ENCODE measurements at regions not wholly inside any gene's neighbourhood (a gene's known extent, or its start where the extent isn't known, plus 50 kb on each side); places are given as distances from the start of the nearest gene placed in this dataset.

- H3K27ac ChIP-seq (ENCODE audit: low read depth in 1 of 3, low read length in 2 of 3), result no peak overlapping the region
- no peaks in the 10 kb centered on the region for H3K4me1 ChIP-seq (ENCODE audit: control insufficient read depth in 3 of 3, insufficient read depth in 2 of 3, low read depth in 1 of 3, low read length in 2 of 3)
- 82 to 87% (median 86%) methylated on average over 12 of the region's 12 CpGs for WGBS, 3 donors
- H3K27me3 ChIP-seq (ENCODE audit: control insufficient read depth in 3 of 3, insufficient read depth in 3 of 3, low read length in 3 of 3), result no peaks in the 10 kb centered on the region
- H3K4me3 ChIP-seq (ENCODE audit: low read depth in 1 of 3, low read length in 3 of 3), result no peak overlapping the region
- no peaks in the 10 kb centered on the region for H3K36me3 ChIP-seq (ENCODE audit: control insufficient read depth in 3 of 3, insufficient read depth in 2 of 3, low read depth in 1 of 3, low read length in 3 of 3)
- FAIRE-seq (no peak), DNase-seq (no peak)
- H3K9me3 ChIP-seq (ENCODE audit: control insufficient read depth in 2 of 2, insufficient read depth in 1 of 2, low read depth in 1 of 2, low read length in 1 of 2), result no peaks in the 10 kb centered on the region
Measured at GRCh38 chr3:28844298-28845005, 436.4 kb upstream of the RBMS3 start.

GRCh38 chr3:28845006-28845324 lies 435.9 kb upstream of the RBMS3 start:
- Histone ChIP-seq H3K36me3 (ENCODE audit: control insufficient read depth in 3 of 3, insufficient read depth in 2 of 3, low read depth in 1 of 3, low read length in 3 of 3) (no peaks in the 10 kb centered on the region), H3K4me1 (ENCODE audit: control insufficient read depth in 3 of 3, insufficient read depth in 2 of 3, low read depth in 1 of 3, low read length in 2 of 3) (no peaks in the 10 kb centered on the region), H3K27me3 (ENCODE audit: control insufficient read depth in 3 of 3, insufficient read depth in 3 of 3, low read length in 3 of 3) (no peaks in the 10 kb centered on the region), H3K4me3 (ENCODE audit: low read depth in 1 of 3, low read length in 3 of 3) (no peak overlapping the region), H3K27ac (ENCODE audit: low read depth in 1 of 3, low read length in 2 of 3) (no peak overlapping the region), H3K9me3 (ENCODE audit: control insufficient read depth in 2 of 2, insufficient read depth in 1 of 2, low read depth in 1 of 2, low read length in 1 of 2) (no peaks in the 10 kb centered on the region)
- WGBS, 3 donors, result 77 to 89% (median 87%) methylated on average over 4 of the region's 4 CpGs
- no peak for DNase-seq
- no peak for FAIRE-seq

GRCh38 chr3:28846971-28847478 lies 433.8 kb upstream of the RBMS3 start:
- H3K4me1 ChIP-seq (ENCODE audit: control insufficient read depth in 3 of 3, insufficient read depth in 2 of 3, low read depth in 1 of 3, low read length in 2 of 3), result no peaks in the 10 kb centered on the region
- H3K4me3 ChIP-seq (ENCODE audit: low read depth in 1 of 3, low read length in 3 of 3), result no peak overlapping the region
- FAIRE-seq, result no peak
- peak in 1 of 2 donors; percentile 3 for DNase-seq
- 68 to 82% (median 76%) methylated on average over 14 of the region's 14 CpGs for WGBS, 3 donors
- H3K27ac ChIP-seq (ENCODE audit: low read depth in 1 of 3, low read length in 2 of 3), result no peak overlapping the region
- no peaks in the 10 kb centered on the region for H3K27me3 ChIP-seq (ENCODE audit: control insufficient read depth in 3 of 3, insufficient read depth in 3 of 3, low read length in 3 of 3)
- no peaks in the 10 kb centered on the region for H3K36me3 ChIP-seq (ENCODE audit: control insufficient read depth in 3 of 3, insufficient read depth in 2 of 3, low read depth in 1 of 3, low read length in 3 of 3)
- H3K9me3 ChIP-seq (ENCODE audit: control insufficient read depth in 2 of 2, insufficient read depth in 1 of 2, low read depth in 1 of 2, low read length in 1 of 2), result no peaks in the 10 kb centered on the region

DNA sequence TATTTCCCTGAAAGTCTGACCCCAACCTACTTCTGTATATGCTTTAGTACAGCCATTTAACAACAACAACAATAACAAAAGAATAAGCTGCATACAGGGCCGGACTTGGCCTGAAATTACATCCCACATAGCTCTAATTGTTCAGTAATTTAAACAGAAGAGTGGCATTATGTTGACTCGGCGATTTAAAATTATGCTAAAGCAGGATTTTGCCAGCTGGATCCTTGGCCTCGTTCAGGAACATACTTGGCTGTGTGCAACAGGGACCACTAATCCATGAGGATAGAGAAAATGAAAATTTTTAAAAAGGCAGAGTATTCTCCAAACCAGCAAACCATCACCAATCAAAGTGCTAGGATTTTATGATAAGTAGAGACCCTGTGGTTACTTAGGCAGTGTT lies 433.1 kb upstream of the RBMS3 start:
- WGBS, 3 donors, result 61 to 77% (median 68%) methylated on average over 4 of the region's 4 CpGs

GRCh38 chr3:28850186-28850585 lies 430.7 kb upstream of the RBMS3 start:
- Histone ChIP-seq H3K4me1 (ENCODE audit: control insufficient read depth in 3 of 3, insufficient read depth in 2 of 3, low read depth in 1 of 3, low read length in 2 of 3) (no peaks in the 10 kb centered on the region), H3K9me3 (ENCODE audit: control insufficient read depth in 2 of 2, insufficient read depth in 1 of 2, low read depth in 1 of 2, low read length in 1 of 2) (no peaks in the 10 kb centered on the region), H3K27me3 (ENCODE audit: control insufficient read depth in 3 of 3, insufficient read depth in 3 of 3, low read length in 3 of 3) (no peaks in the 10 kb centered on the region), H3K36me3 (ENCODE audit: control insufficient read depth in 3 of 3, insufficient read depth in 2 of 3, low read depth in 1 of 3, low read length in 3 of 3) (no peaks in the 10 kb centered on the region), H3K4me3 (ENCODE audit: low read depth in 1 of 3, low read length in 3 of 3) (no peak overlapping the region), H3K27ac (ENCODE audit: low read depth in 1 of 3, low read length in 2 of 3) (no peak overlapping the region)
- WGBS, 3 donors, result 84 to 92% (median 90%) methylated on average over 1 of the region's 1 CpG
- DNase-seq (no peak), FAIRE-seq (no peak)

More for the DNA sequence above, 433.1 kb upstream of the RBMS3 start:
- H3K4me1 ChIP-seq (ENCODE audit: control insufficient read depth in 3 of 3, insufficient read depth in 2 of 3, low read depth in 1 of 3, low read length in 2 of 3), result no peaks in the 10 kb centered on the region
- no peak overlapping the region for H3K4me3 ChIP-seq (ENCODE audit: low read depth in 1 of 3, low read length in 3 of 3)
- no peak for FAIRE-seq
- H3K9me3 ChIP-seq (ENCODE audit: control insufficient read depth in 2 of 2, insufficient read depth in 1 of 2, low read depth in 1 of 2, low read length in 1 of 2), result no peaks in the 10 kb centered on the region
- H3K36me3 ChIP-seq (ENCODE audit: control insufficient read depth in 3 of 3, insufficient read depth in 2 of 3, low read depth in 1 of 3, low read length in 3 of 3), result no peaks in the 10 kb centered on the region
- no peaks in the 10 kb centered on the region for H3K27me3 ChIP-seq (ENCODE audit: control insufficient read depth in 3 of 3, insufficient read depth in 3 of 3, low read length in 3 of 3)
- no peak overlapping the region for H3K27ac ChIP-seq (ENCODE audit: low read depth in 1 of 3, low read length in 2 of 3)
- DNase-seq, result no peak

GRCh38 chr3:28853830-28854229 lies 427.0 kb upstream of the RBMS3 start:
- no peak for FAIRE-seq
- 6 to 40% (median 7%) methylated on average over 1 of the region's 1 CpG for WGBS, 3 donors
- no peaks in the 10 kb centered on the region for H3K27me3 ChIP-seq (ENCODE audit: control insufficient read depth in 3 of 3, insufficient read depth in 3 of 3, low read length in 3 of 3)

GRCh38 chr3:28856796-28857195 lies 424.1 kb upstream of the RBMS3 start:
- FAIRE-seq, result no peak
- Histone ChIP-seq H3K9me3 (ENCODE audit: control insufficient read depth in 2 of 2, insufficient read depth in 1 of 2, low read depth in 1 of 2, low read length in 1 of 2) (no peaks in the 10 kb centered on the region), H3K27ac (ENCODE audit: low read depth in 1 of 3, low read length in 2 of 3) (no peak overlapping the region), H3K4me3 (ENCODE audit: low read depth in 1 of 3, low read length in 3 of 3) (no peak overlapping the region), H3K4me1 (ENCODE audit: control insufficient read depth in 3 of 3, insufficient read depth in 2 of 3, low read depth in 1 of 3, low read length in 2 of 3) (no peaks in the 10 kb centered on the region), H3K36me3 (ENCODE audit: control insufficient read depth in 3 of 3, insufficient read depth in 2 of 3, low read depth in 1 of 3, low read length in 3 of 3) (no peaks in the 10 kb centered on the region), H3K27me3 (ENCODE audit: control insufficient read depth in 3 of 3, insufficient read depth in 3 of 3, low read length in 3 of 3) (no peaks in the 10 kb centered on the region)
- 73 to 89% (median 88%) methylated on average over 3 of the region's 3 CpGs for WGBS, 3 donors
- DNase-seq, result no peak

More at GRCh38 chr3:28853830-28854229, 427.0 kb upstream of the RBMS3 start:
- Histone ChIP-seq H3K9me3 (ENCODE audit: control insufficient read depth in 2 of 2, insufficient read depth in 1 of 2, low read depth in 1 of 2, low read length in 1 of 2) (no peaks in the 10 kb centered on the region), H3K36me3 (ENCODE audit: control insufficient read depth in 3 of 3, insufficient read depth in 2 of 3, low read depth in 1 of 3, low read length in 3 of 3) (no peaks in the 10 kb centered on the region), H3K4me3 (ENCODE audit: low read depth in 1 of 3, low read length in 3 of 3) (no peak overlapping the region), H3K4me1 (ENCODE audit: control insufficient read depth in 3 of 3, insufficient read depth in 2 of 3, low read depth in 1 of 3, low read length in 2 of 3) (no peaks in the 10 kb centered on the region), H3K27ac (ENCODE audit: low read depth in 1 of 3, low read length in 2 of 3) (no peak overlapping the region)
- no peak for DNase-seq

- no peak overlapping the region for H3K27ac ChIP-seq (ENCODE audit: low read depth in 1 of 3, low read length in 2 of 3)
- DNase-seq (no peak), FAIRE-seq (no peak)
- no peaks in the 10 kb centered on the region for H3K27me3 ChIP-seq (ENCODE audit: control insufficient read depth in 3 of 3, insufficient read depth in 3 of 3, low read length in 3 of 3)
- H3K36me3 ChIP-seq (ENCODE audit: control insufficient read depth in 3 of 3, insufficient read depth in 2 of 3, low read depth in 1 of 3, low read length in 3 of 3), result no peaks in the 10 kb centered on the region
- no peak overlapping the region for H3K4me3 ChIP-seq (ENCODE audit: low read depth in 1 of 3, low read length in 3 of 3)
- no peaks in the 10 kb centered on the region for H3K9me3 ChIP-seq (ENCODE audit: control insufficient read depth in 2 of 2, insufficient read depth in 1 of 2, low read depth in 1 of 2, low read length in 1 of 2)
- H3K4me1 ChIP-seq (ENCODE audit: control insufficient read depth in 3 of 3, insufficient read depth in 2 of 3, low read depth in 1 of 3, low read length in 2 of 3), result no peaks in the 10 kb centered on the region
Measured at GRCh38 chr3:28859897-28860296, 421.0 kb upstream of the RBMS3 start.

DNA sequence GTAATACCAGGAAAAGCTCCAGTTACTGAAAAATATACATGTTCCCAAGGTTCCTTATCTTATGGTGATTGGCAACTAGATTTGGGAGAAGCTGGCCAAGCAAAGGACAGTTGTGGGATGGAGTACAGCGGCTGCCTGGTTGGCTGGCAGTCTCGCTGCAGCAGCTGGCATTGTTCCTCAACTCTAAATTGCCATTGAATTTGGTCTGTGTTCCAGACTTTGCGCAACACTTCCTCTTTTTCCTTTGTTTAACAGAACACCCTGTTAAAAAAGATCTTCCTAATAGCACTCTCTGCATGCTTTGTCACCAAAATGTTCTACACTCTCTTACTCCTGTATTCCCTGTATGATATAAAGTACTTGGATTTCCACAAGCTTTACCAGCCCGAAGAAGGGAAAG lies 420.6 kb upstream of the RBMS3 start:
- Histone ChIP-seq H3K4me1 (ENCODE audit: control insufficient read depth in 3 of 3, insufficient read depth in 2 of 3, low read depth in 1 of 3, low read length in 2 of 3) (no peaks in the 10 kb centered on the region), H3K9me3 (ENCODE audit: control insufficient read depth in 2 of 2, insufficient read depth in 1 of 2, low read depth in 1 of 2, low read length in 1 of 2) (no peaks in the 10 kb centered on the region), H3K4me3 (ENCODE audit: low read depth in 1 of 3, low read length in 3 of 3) (no peak overlapping the region), H3K27me3 (ENCODE audit: control insufficient read depth in 3 of 3, insufficient read depth in 3 of 3, low read length in 3 of 3) (no peaks in the 10 kb centered on the region), H3K27ac (ENCODE audit: low read depth in 1 of 3, low read length in 2 of 3) (no peak overlapping the region), H3K36me3 (ENCODE audit: control insufficient read depth in 3 of 3, insufficient read depth in 2 of 3, low read depth in 1 of 3, low read length in 3 of 3) (no peaks in the 10 kb centered on the region)
- no peak for FAIRE-seq
- WGBS, 3 donors, result 62 to 71% (median 67%) methylated on average over 4 of the region's 4 CpGs
- DNase-seq, result no peak

Measured in small intestine (tissue), 7 donors.